Adipose tissue (tissue), 3 donors: ENCODE measurements at regions not wholly inside any gene's neighbourhood (a gene's known extent, or its start where the extent isn't known, plus 50 kb on each side); places are given as distances from the start of the nearest gene placed in this dataset.

Experiments
- H3K27ac ChIP-seq: one replicate; pipeline ENCODE4 v1.5.1; 2013; ENCODE audit warnings: low read depth, low read length
- WGBS, 3 donors: extraction: QIAGEN DNeasy Blood & Tissue Kit; methylation state at CpG; one replicate each; pipeline ENCODE4 v1.1.7; 2013; 5-methylcytosine and 5-hydroxymethylcytosine counted together
- donor health status: healthy with polysubstance abuse.
- donor health status: Bipolar disorder and iron deficiency.
- donor health status: healthy.

- H3K27ac ChIP-seq, result no peak overlapping the region
Observed at GRCh38 chr5:74224331-74224730, 416.2 kb downstream of the ENC1 start.

- 56 to 87% (median 73%) methylated on average over 1 of the region's 1 CpG for WGBS, 3 donors
Observed at GRCh38 chr5:74222806-74223205, 417.7 kb downstream of the ENC1 start.

GRCh38 chr5:74221413-74221812 is 419.1 kb downstream of the ENC1 start:
- no peak overlapping the region for H3K27ac ChIP-seq
- WGBS, 3 donors, result 76 to 93% (median 86%) methylated on average over 5 of the region's 5 CpGs

More at GRCh38 chr5:74222806-74223205, 417.7 kb downstream of the ENC1 start:
- H3K27ac ChIP-seq, result no peak overlapping the region

GRCh38 chr5:74216012-74216411 is 424.5 kb downstream of the ENC1 start:
- 88 to 100% (median 90%) methylated on average over 1 of the region's 1 CpG for WGBS, 3 donors
- no peak overlapping the region for H3K27ac ChIP-seq

GRCh38 chr5:74212336-74212735 is 428.2 kb downstream of the ENC1 start:
- 72 to 80% (median 79%) methylated on average over 5 of the region's 5 CpGs for WGBS, 3 donors
- H3K27ac ChIP-seq, result no peak overlapping the region

GRCh38 chr5:74209571-74209970 is 431.0 kb downstream of the ENC1 start:
- 86 to 93% (median 91%) methylated on average over 2 of the region's 2 CpGs for WGBS, 3 donors
- H3K27ac ChIP-seq, result no peak overlapping the region

- 64 to 77% (median 71%) methylated on average over 12 of the region's 12 CpGs for whole genome bisulfite sequencing, 3 donors
- no peak overlapping the region for H3K27ac ChIP-seq
Observed at GRCh38 chr5:74206579-74207550, 433.7 kb downstream of the ENC1 start.

GRCh38 chr5:74205767-74206578 is 434.6 kb downstream of the ENC1 start:
- 52 to 60% (median 59%) methylated on average over 6 of the region's 6 CpGs for WGBS, 3 donors
- H3K27ac ChIP-seq, result no peak overlapping the region

- H3K27ac ChIP-seq, result no peak overlapping the region
- WGBS, 3 donors, result 33 to 50% (median 37%) methylated on average over 8 of the region's 8 CpGs
Observed at GRCh38 chr5:74201334-74202081, 439.0 kb downstream of the ENC1 start.

- WGBS, 3 donors, result 84 to 95% (median 88%) methylated on average over 2 of the region's 2 CpGs
Observed at GRCh38 chr5:74200560-74200959, 440.0 kb downstream of the ENC1 start.

GRCh38 chr5:74199436-74200210 is 440.9 kb downstream of the ENC1 start:
- H3K27ac ChIP-seq, result no peak overlapping the region
- WGBS, 3 donors, result 90 to 95% (median 90%) methylated on average over 7 of the region's 7 CpGs

More at GRCh38 chr5:74200560-74200959, 440.0 kb downstream of the ENC1 start:
- H3K27ac ChIP-seq, result no peak overlapping the region

- no peak overlapping the region for H3K27ac ChIP-seq
- WGBS, 3 donors, result 51 to 57% (median 54%) methylated on average over 2 of the region's 2 CpGs
Observed at GRCh38 chr5:74199005-74199404, 441.5 kb downstream of the ENC1 start.

- H3K27ac ChIP-seq, result no peak overlapping the region
- 92 to 96% (median 95%) methylated on average over 2 of the region's 2 CpGs for WGBS, 3 donors
Observed at GRCh38 chr5:74198156-74198555, 442.4 kb downstream of the ENC1 start.

GRCh38 chr5:74196233-74196632 is 444.3 kb downstream of the ENC1 start:
- H3K27ac ChIP-seq, result no peak overlapping the region
- 53 to 86% (median 71%) methylated on average over 2 of the region's 2 CpGs for WGBS, 3 donors

- WGBS, 3 donors, result 78 to 92% (median 82%) methylated on average over 4 of the region's 4 CpGs
- no peak overlapping the region for H3K27ac ChIP-seq
Observed at GRCh38 chr5:74194196-74194595, 446.3 kb downstream of the ENC1 start.

- no peak overlapping the region for H3K27ac ChIP-seq
- 65 to 83% (median 69%) methylated on average over 9 of the region's 9 CpGs for WGBS, 3 donors
Observed at GRCh38 chr5:74192606-74193299, 447.8 kb downstream of the ENC1 start.

- no peak overlapping the region for H3K27ac ChIP-seq
- WGBS, 3 donors, result 88 to 92% (median 89%) methylated on average over 2 of the region's 2 CpGs
Observed at GRCh38 chr5:74188351-74189105, 452.0 kb downstream of the ENC1 start.
